G401.6 (cell line): ENCODE measurements at regions not wholly inside any gene's neighbourhood (a gene's known extent, or its start where the extent isn't known, plus 50 kb on each side); places are given as distances from the start of the nearest gene placed in this dataset.

Experiments
- FAIRE-seq: peaks from 2 replicates; lab custom pipeline; 2012; peaks lifted over from hg19 to GRCh38; lab: Jason Lieb, UNC

DNA sequence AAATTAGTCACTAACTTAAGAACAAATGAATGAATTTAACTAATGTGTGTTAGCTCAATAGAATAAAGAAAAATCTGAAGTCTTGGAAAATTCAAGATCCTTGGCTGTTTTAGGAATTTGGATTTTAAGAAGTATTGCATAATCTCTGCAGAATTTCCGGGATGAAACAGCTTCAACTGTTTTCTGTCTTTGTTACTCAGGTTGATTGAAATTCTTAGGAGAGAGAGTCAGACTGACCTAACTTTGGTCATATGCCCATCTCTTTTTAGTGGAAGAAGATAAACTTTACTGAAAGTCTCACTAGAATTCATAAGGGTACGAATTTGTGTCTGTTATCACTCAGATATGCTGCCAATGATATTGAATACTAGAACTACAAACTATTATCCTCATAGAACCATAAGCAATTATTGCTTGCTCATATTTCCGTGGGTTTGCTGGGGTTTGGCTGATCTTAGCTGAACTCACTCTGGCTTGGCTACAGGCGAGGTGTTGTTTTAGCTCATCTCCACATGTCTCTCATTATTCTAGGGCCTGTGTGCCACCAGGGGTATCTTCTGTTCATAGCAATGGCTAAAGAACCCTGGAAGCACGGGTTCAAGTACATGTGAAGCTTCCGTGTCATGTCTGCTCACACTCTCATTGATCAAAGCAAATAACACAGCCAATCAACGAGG is 257.4 kb upstream of the NOVA1 start:
- no peak for FAIRE-seq

GRCh38 chr14:26856876-26857518 is 259.2 kb upstream of the NOVA1 start:
- FAIRE-seq, result no peak

- FAIRE-seq, result no peak
Observed at GRCh38 chr14:26859483-26859882, 261.6 kb upstream of the NOVA1 start.

DNA sequence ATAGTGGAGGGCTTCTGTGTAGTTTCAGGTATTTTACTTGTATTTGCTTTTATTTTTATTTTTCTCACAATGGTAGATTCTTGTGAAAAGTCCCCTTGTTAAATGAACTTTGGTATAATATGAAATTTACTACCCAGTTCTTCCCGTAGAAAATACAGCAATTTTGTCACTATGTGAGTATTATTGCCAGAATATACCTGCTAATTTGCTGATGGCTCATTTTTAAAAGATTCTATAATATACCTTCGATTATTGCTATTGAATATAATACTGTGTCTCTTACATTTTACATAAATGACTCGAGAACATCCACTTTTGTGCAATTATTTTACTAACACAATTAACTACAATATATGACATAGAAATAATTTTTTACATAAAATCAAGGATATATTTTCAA is 262.3 kb upstream of the NOVA1 start:
- FAIRE-seq, result peak; percentile 70

- FAIRE-seq, result no peak
Observed at GRCh38 chr14:26863736-26864135, 265.9 kb upstream of the NOVA1 start.

- no peak for FAIRE-seq
Observed at GRCh38 chr14:26866721-26867120, 268.9 kb upstream of the NOVA1 start.

- no peak for FAIRE-seq
Observed at GRCh38 chr14:26867171-26867757, 269.4 kb upstream of the NOVA1 start.

DNA sequence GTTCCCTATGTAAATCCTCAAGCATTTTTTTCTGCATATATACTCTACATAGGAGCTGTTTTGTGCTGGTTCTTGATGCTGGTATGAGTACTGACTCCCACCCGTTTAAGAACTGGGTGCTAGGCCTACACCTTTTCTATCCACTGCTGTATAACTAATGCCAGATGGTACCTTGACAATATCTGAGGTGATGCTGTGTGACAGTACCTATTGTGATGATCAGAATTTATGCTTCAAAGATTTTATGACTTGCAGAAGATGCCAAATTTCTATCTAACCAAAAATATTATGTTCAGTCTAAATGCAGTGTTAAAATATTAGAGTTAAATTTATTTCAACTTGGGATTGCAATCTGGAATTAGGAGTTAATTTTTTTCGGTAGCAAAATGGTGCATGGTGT is 272.3 kb upstream of the NOVA1 start:
- FAIRE-seq, result no peak

- no peak for FAIRE-seq
Observed at GRCh38 chr14:26870722-26871617, 273.1 kb upstream of the NOVA1 start.

DNA sequence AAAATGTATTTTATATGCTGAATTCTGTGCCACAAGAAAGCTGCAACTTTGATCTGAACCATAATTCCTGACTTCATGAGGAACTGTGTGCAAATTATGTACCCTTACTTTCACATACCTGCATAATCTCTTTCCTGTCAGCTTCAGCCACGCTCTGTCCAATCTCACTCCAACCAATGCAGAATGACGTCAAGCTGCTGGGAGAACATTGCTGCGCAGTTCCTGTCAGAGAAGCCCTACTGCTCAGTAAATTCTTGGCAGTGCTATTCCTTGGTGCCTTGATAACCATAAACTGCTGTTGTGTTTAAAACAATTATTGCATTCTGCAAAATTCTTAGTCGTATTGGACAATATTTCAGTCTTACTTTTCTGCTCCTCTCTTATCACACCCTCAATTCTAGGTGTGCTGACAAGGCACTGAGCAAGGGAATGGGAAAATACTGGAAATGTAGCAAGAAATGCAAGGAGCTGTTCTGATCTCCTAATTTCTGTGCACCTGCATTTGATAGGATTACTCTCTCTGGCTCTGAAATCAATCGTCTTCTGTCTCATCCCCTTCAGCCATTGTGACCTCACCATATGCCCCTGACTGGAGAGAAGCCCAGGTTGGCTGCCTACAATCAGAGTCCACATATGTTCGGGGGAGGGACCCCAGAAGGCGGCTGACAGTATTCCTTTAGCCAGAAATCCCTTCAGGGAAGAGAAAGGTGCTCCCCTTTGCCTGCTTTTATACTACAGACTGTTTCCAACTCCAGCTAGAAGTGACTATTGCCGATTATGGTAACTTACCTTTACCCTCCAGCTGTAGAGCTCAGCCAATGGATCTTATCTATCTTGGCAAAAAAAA is 274.9 kb upstream of the NOVA1 start:
- no peak for FAIRE-seq

GRCh38 chr14:26873362-26873960 is 275.6 kb upstream of the NOVA1 start:
- FAIRE-seq, result no peak

GRCh38 chr14:26887847-26888246 is 290.0 kb upstream of the NOVA1 start:
- no peak for FAIRE-seq

DNA sequence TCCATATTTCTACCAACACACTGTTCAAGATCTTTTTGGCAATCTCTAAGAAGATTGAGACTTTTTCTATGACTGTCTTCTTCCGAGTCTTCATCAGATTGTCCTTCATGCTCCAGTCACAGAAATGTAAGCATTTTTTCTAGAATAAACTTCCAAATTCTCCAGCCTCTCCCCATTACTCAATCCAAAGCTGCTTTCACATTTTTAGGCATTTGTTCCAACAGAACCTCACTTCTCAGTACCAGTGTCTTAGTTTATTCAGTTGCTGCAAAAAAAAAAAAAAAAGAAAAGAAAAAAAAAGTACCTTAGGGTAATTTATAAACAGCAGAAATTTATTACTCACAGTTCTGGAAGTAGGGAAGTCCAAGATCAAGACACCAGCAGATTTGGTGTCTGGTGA is 290.8 kb upstream of the NOVA1 start:
- FAIRE-seq, result no peak

- FAIRE-seq, result no peak
Observed at GRCh38 chr14:26896447-26896846, 298.6 kb upstream of the NOVA1 start.

DNA sequence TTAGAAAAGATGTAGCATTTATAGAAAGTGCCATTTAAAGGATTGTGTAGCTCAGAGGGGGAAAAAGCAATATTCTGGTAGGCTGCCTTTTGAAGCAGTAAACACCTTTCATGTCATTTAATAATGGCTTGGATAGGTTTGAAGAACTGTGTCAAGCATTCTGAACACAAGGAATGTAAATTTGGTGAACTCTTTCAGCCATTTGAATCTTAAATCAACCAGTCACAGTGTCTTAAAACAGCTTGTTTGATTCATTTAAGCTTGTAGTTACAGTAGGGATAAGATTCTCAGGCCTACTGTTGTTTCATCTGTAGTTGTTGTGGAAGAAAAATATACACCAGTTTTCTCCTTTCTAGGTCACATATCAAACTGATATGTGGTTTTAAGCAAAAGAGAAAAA is 299.4 kb upstream of the NOVA1 start:
- no peak for FAIRE-seq

DNA sequence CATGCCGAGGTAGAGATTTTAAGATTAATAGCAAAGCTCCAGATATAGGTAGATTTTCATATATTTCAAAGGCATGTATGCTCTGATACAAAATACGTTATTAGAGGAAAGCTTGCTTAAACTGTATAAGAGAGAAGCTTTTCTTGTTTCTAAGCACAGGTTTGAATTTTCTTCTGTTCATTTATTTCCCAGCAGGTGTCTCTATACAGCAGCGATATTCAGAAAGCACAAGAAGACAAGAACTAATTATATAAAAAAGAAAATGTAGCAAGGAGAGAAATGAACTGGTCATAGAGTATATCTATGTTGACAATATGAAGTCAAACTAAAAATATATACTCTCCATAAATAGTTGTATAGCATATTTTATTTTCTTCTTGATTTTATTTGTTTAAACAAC is 307.4 kb upstream of the NOVA1 start:
- FAIRE-seq, result peak; percentile 23

DNA sequence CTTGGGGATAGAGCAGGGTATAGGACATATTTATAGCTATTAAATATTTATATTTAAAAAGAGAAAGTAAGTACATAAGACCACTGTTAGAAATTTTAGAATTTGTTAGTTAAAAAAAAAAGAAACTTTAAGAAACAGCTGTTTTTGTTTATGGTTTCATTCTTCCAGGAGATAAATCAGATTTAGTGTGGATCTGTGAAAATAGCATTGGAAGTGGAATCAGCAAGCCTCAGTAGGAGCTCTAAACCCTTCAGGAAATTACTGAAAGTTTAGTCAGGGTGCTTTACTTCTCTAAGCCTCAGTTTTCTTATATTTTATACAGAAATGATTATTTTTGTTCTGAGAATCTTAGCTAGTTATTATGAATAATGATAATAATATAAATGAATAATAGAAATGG is 316.0 kb upstream of the NOVA1 start:
- FAIRE-seq, result no peak

GRCh38 chr14:26917086-26917485 is 319.3 kb upstream of the NOVA1 start:
- no peak for FAIRE-seq

DNA sequence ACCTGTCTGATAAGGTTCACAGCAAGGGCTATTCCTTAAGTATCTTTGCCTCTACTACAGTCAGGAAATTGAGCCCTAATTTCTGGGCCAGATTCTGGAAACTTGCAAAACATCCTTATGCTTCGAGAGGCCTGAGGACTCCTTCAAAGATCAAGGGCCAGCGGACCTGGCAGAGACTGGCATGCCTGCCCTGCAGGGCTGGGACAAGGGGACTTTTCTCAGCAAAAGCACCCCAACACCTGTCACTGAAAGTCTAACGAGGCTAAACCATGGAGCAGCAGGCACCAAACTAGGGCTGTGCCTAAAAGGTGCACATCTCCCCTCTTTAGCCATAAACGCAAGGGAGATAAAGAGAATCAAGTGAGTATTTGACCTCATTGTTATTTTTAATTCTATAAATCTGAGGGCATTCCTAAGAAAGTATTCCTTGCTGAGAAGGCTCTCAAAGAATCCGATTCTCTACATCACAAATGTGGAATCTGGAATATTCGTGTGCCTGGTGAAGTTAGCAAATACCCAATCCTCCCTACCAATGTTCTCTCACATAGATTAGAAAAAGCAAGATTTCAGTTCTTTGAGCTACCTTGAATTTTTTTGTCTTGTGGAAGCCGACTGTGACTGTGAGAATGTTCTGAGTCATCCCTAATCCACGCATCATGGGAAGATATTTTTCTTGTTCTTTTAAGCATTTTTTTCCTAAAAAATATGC is 328.2 kb upstream of the NOVA1 start:
- peak; percentile 44 for FAIRE-seq

DNA sequence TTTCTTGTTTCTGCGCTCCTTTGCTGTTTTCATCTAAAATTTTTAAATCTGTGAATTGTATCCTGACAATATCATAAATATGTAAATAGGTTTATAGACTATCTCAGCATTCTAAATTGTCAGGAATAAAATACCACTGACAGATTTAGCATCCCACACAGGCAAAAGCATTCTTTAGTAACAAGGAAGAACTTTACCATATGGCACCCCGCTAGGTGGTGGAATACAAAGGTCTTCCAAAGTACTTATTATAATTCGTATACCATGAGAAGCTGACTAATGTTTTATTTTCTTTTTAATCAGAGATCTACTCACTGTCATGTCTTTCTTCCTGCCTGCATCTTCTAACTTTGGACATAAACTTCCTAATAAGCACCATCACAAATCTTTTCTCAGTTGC is 328.8 kb upstream of the NOVA1 start:
- FAIRE-seq, result no peak

DNA sequence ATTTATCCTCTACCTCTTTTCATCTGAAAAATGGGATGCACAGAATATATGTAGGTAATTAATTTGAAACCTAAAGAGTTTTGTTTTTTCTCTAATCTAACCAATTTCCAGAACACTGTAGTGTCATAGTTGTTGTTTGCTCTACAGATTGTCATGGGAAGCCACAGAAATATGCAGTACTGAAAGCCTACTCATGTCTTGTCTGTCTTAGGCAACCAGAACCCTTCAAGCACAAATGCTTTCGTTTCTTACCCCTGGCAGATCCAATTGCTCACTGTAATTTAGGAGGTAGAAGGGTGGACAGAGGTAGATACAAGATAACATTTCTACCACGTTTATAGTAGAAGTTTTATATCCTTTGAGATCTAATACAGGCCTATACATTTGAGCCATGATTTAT is 330.2 kb upstream of the NOVA1 start:
- no peak for FAIRE-seq
